Adrenal gland (tissue), 9 donors: ENCODE measurements at regions not wholly inside any gene's neighbourhood (a gene's known extent, or its start where the extent isn't known, plus 50 kb on each side); places are given as distances from the start of the nearest gene placed in this dataset.

Source experiments
- DNase-seq, 7 donors: peaks; one replicate each; pipeline ENCODE4 v3.0.0-alpha.2; 2019 to 2020
- H3K27ac ChIP-seq, 5 donors: fragments of 200-600 bp; sonication (generic) in 4 of 5; 1 replicate in 3 of 5; 2 replicates in 2 of 5; pipeline versions ENCODE4 v1.5.1 to v1.8.0; 2016 to 2020; ENCODE audit warnings: mild to moderate bottlenecking in 1 of 5
- H3K27me3 ChIP-seq: fragments of 200-600 bp; 2 replicates; pipeline ENCODE4 v1.8.0; 2021
- H3K36me3 ChIP-seq, 2 donors: fragments of 200-600 bp; replicated peaks in 1 of 2; 1 replicate in 1 of 2; 2 replicates in 1 of 2; pipeline versions ENCODE4 v1.5.1 to v1.8.0; 2018 to 2022
- H3K4me1 ChIP-seq, 2 donors: fragments of 200-600 bp; replicated peaks in 1 of 2; 1 replicate in 1 of 2; 2 replicates in 1 of 2; pipeline versions ENCODE4 v1.5.1 to v1.8.0; 2018 to 2021
- H3K4me3 ChIP-seq, 4 donors: fragments of 200-600 bp; sonication (generic) in 3 of 4; one replicate each; pipeline ENCODE4 v1.5.1; 2016 to 2018
- H3K9me3 ChIP-seq, 3 donors: fragments of 200-600 bp; sonication (generic) in 1 of 3; replicated peaks in 1 of 3; 1 replicate in 2 of 3; 2 replicates in 1 of 3; pipeline versions ENCODE4 v1.5.1 to v1.8.0; 2016 to 2021
- CTCF ChIP-seq, 6 experiments: fragments of 450-650 bp in 4 of 6; fragments of 200-600 bp in 2 of 6; sonication (generic) in 1 of 6; IDR thresholded peaks; 1 replicate in 5 of 6; 2 replicates in 1 of 6; pipeline versions ENCODE4 v1.5.1 to v1.8.0; 2016 to 2021; ENCODE audit warnings: antibody characterized with exemption in 6 of 6, mild to moderate bottlenecking in 2 of 6, moderate library complexity in 1 of 6
- POLR2A ChIP-seq, 2 donors: fragments of 450-650 bp; IDR thresholded peaks; one replicate each; pipeline ENCODE4 v1.6.1; 2017; ENCODE audit warnings: antibody characterized with exemption in 2 of 2, mild to moderate bottlenecking in 2 of 2, moderate library complexity in 1 of 2
- WGBS, 4 donors: extraction: QIAGEN DNeasy Blood & Tissue Kit in 2 of 4; methylation state at CpG; one replicate each; pipeline versions ENCODE4 v1.1.5 to v1.1.7; 2013 to 2017; 5-methylcytosine and 5-hydroxymethylcytosine counted together
- intact Hi-C, 2 donors: fragments of 100-400 bp; cut with DNase I; formaldehyde crosslinking; loops; one replicate each; pipeline versions ENCODE4 v1.14.1 to v1.15.0; 2022 to 2023
- donor health status: healthy with polysubstance abuse.
- donor health status: Bipolar disorder and iron deficiency.
- donor health status: DM: yes; HTN: yes; CAD: no.
- donor health status: DM: no; HTN: no; CAD: no.
- donor health status: DM: no; HTN: no; CAD: no.

GRCh38 chr9:31808766-31809165 lies 575.7 kb upstream of the ACO1 start:
- TF ChIP-seq POLR2A (IDR thresholded peaks at IDR 0.05) (no peak), CTCF (IDR thresholded peaks at IDR 0.05) (no peak)
- DNase-seq = no peak
- H3K36me3 ChIP-seq = no peaks in the 10 kb centered on the region
- H3K9me3 ChIP-seq = no peaks in the 10 kb centered on the region
- 72 to 88% (median 82%) methylated on average over 9 of the region's 9 CpGs for WGBS, 4 donors
- no peak overlapping the region for H3K27ac ChIP-seq
- no peaks in the 10 kb centered on the region for H3K4me1 ChIP-seq
- intact Hi-C loops = no loop called here
- no peaks in the 10 kb centered on the region for H3K27me3 ChIP-seq
- no peak overlapping the region for H3K4me3 ChIP-seq

GRCh38 chr9:31820426-31820825 lies 564.0 kb upstream of the ACO1 start:
- WGBS, 4 donors = 78 to 92% (median 92%) methylated on average over 3 to 4 of the region's 4 CpGs; no CpG with 5 or more reads in 1 of the 4 donors
- H3K4me1 ChIP-seq = no peaks in the 10 kb centered on the region
- no peak for DNase-seq
- H3K27ac ChIP-seq = no peak overlapping the region
- H3K27me3 ChIP-seq = no peaks in the 10 kb centered on the region
- no peak for TF ChIP-seq POLR2A (IDR thresholded peaks at IDR 0.05)
- TF ChIP-seq CTCF (IDR thresholded peaks at IDR 0.05) = no peak
- no peaks in the 10 kb centered on the region for H3K9me3 ChIP-seq
- intact Hi-C loops = loop anchor here in 1 of 2 donors (10.0 kb wide), 1 partner anchor 56 kb away; no protein-coding TSS in a partner anchor
- no peak overlapping the region for H3K4me3 ChIP-seq
- no peaks in the 10 kb centered on the region for H3K36me3 ChIP-seq

- intact Hi-C loops = loop anchor here in 1 of 2 donors (10.0 kb wide), 1 partner anchor 57 kb away; no protein-coding TSS in a partner anchor
- DNase-seq = no peak
These were observed 562.9 kb upstream of the ACO1 start for GRCh38 chr9:31821583-31821982.

GRCh38 chr9:31823365-31823764 lies 561.1 kb upstream of the ACO1 start:
- intact Hi-C loops = loop anchor here in 1 of 2 donors (10.0 kb wide), 1 partner anchor 59 kb away; no protein-coding TSS in a partner anchor

More at GRCh38 chr9:31821583-31821982, 562.9 kb upstream of the ACO1 start:
- no peak for TF ChIP-seq CTCF (IDR thresholded peaks at IDR 0.05)
- TF ChIP-seq POLR2A (IDR thresholded peaks at IDR 0.05) = no peak
- Histone ChIP-seq H3K27me3 (no peaks in the 10 kb centered on the region), H3K4me1 (no peaks in the 10 kb centered on the region), H3K9me3 (no peaks in the 10 kb centered on the region), H3K36me3 (no peaks in the 10 kb centered on the region), H3K4me3 (no peak overlapping the region), H3K27ac (no peak overlapping the region)
- WGBS, 4 donors = 69 to 79% (median 75%) methylated on average over 2 to 6 of the region's 6 CpGs

More at GRCh38 chr9:31823365-31823764, 561.1 kb upstream of the ACO1 start:
- Histone ChIP-seq H3K9me3 (no peaks in the 10 kb centered on the region), H3K36me3 (no peaks in the 10 kb centered on the region), H3K27ac (no peak overlapping the region), H3K27me3 (no peaks in the 10 kb centered on the region), H3K4me1 (no peaks in the 10 kb centered on the region), H3K4me3 (no peak overlapping the region)
- DNase-seq = no peak
- TF ChIP-seq POLR2A (IDR thresholded peaks at IDR 0.05) (no peak), CTCF (IDR thresholded peaks at IDR 0.05) (no peak)
- WGBS, 4 donors = 73 to 85% (median 78%) methylated on average over 2 of the region's 2 CpGs
